CD4-positive, CD25-positive, alpha-beta regulatory T cell (primary cell): ENCODE measurements at regions not wholly inside any gene's neighbourhood (a gene's known extent, or its start where the extent isn't known, plus 50 kb on each side); places are given as distances from the start of the nearest gene placed in this dataset.
"Not testable (repeated sequence)": the region's sequence is repeated elsewhere in the genome, so short reads cannot be mapped to it uniquely, and the experiment has no call there.

Experiments used
- ATAC-seq, 2 donors: fragments of 150-1000 bp; cut with Tn5 transposase; one replicate each; pipeline ENCODE4 v1.10.0; 2021; ENCODE audit warnings: low read depth in 2 of 2, moderate number of reproducible peaks in 2 of 2, moderate library complexity in 1 of 2
- DNase-seq, 3 donors: peaks; one replicate each; pipeline versions ENCODE4 v3.0.0 to v3.0.0-alpha.2; 2012 to 2022; ENCODE audit warnings: mixed read lengths in 1 of 3
- H3K27ac ChIP-seq: one replicate; pipeline ENCODE4 v1.7.0; 2013; ENCODE audit warnings: mild to moderate bottlenecking, low read length; ENCODE audit not compliant: insufficient read depth, poor library complexity, severe bottlenecking
- H3K27me3 ChIP-seq: one replicate; pipeline ENCODE4 v1.7.0; 2013; ENCODE audit warnings: low read length; ENCODE audit not compliant: control insufficient read depth, insufficient read depth
- H3K36me3 ChIP-seq: one replicate; pipeline ENCODE4 v1.7.0; 2013; ENCODE audit warnings: mild to moderate bottlenecking, low read length, moderate library complexity; ENCODE audit not compliant: control insufficient read depth, insufficient read depth
- H3K4me1 ChIP-seq: 2 replicates; pipeline ENCODE4 v1.7.0; 2013; ENCODE audit warnings: mild to moderate bottlenecking, low read length; ENCODE audit not compliant: insufficient read depth, control insufficient read depth, poor library complexity, severe bottlenecking
- H3K4me3 ChIP-seq: one replicate; pipeline ENCODE4 v1.7.0; 2013; ENCODE audit warnings: low read depth, mild to moderate bottlenecking, low read length, moderate library complexity
- H3K9me3 ChIP-seq, 2 experiments: 1 replicate in 1 of 2; 2 replicates in 1 of 2; pipeline ENCODE4 v1.7.0; 2013; ENCODE audit warnings: low read length in 2 of 2, mild to moderate bottlenecking in 1 of 2, moderate library complexity in 1 of 2; ENCODE audit not compliant: control insufficient read depth in 2 of 2
- H3K27ac Mint-ChIP-seq, 3 donors: one replicate each; pipeline ENCODE4 v1.8.0; 2020 to 2022; ENCODE audit warnings: mild to moderate bottlenecking in 3 of 3, mixed read lengths in 3 of 3, moderate library complexity in 2 of 3
- H3K27me3 Mint-ChIP-seq: one replicate; pipeline ENCODE4 v1.8.0; 2022; ENCODE audit warnings: mild to moderate bottlenecking, mixed read lengths
- H3K36me3 Mint-ChIP-seq: one replicate; pipeline ENCODE4 v1.8.0; 2020; ENCODE audit warnings: mixed read lengths
- H3K4me1 Mint-ChIP-seq, 4 donors: one replicate each; pipeline ENCODE4 v1.8.0; 2020 to 2022; ENCODE audit warnings: mixed read lengths in 4 of 4, mild to moderate bottlenecking in 1 of 4
- H3K4me3 Mint-ChIP-seq, 4 donors: one replicate each; pipeline ENCODE4 v1.8.0; 2020 to 2022; ENCODE audit warnings: mild to moderate bottlenecking in 4 of 4, mixed read lengths in 4 of 4, moderate library complexity in 3 of 4
- H3K9me3 Mint-ChIP-seq, 7 donors: one replicate each; pipeline ENCODE4 v1.8.0; 2020 to 2022; ENCODE audit warnings: mixed read lengths in 7 of 7, mild to moderate bottlenecking in 3 of 7, moderate library complexity in 2 of 7

DNA sequence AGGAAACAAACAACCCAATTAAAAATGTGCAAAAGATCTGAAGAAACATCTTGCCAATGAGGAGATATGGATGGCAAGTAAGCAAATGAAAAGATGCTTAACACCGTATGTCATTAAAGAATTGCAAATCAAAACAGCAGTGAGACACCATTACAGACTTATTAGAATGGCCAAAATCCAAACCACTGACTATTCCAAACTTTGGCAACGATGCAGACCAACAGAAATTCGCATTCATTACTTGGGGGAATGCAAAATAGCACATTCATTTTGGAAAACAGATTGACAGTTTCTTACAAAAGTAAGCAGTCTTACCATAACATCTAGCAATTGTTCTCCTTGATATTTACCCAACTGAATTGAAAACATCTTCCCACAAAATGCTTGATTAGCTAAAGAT lies 1118.7 kb downstream of the SUCLG1 start:
- Mint-ChIP-seq H3K4me1 (peaks cover 0 to 3% (median 0%) of the 10 kb centered on the region in 4 donors), H3K27ac (no peak overlapping the region), H3K4me3 (peak overlapping the region in 1 of 4 donors; percentile 32), H3K36me3 (no peaks in the 10 kb centered on the region), H3K27me3 (no peaks in the 10 kb centered on the region), H3K9me3 (peaks cover 0 to 16% (median 5%) of the 10 kb centered on the region in 7 donors)
- H3K36me3 ChIP-seq, result no peaks in the 10 kb centered on the region
- no peaks in the 10 kb centered on the region for H3K4me1 ChIP-seq
- no peaks in the 10 kb centered on the region for H3K27me3 ChIP-seq
- H3K9me3 ChIP-seq, result no peaks in the 10 kb centered on the region
- no peak overlapping the region for H3K4me3 ChIP-seq
- ATAC-seq (no peak), DNase-seq (peak in 2 of 3 donors; percentile 25 to 33)
- H3K27ac ChIP-seq, result no peak overlapping the region

DNA sequence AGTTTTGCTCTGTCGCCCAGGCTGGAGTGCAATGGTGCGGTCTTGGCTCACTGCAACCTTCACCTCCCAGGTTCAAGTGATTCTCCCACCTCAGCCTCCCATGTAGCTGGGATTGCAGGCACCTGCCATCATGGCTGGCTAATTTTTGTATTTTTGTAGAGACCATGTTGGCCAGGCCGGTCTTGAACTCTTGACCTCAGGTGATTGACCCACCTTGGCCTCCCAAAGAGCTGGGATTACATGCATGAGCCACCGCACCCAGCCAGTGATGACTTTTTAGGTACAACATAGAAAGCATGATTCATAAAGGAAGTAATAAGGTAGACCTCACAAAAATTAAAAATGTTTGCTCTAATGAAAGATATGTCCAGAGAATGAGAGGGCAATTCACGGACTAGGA lies 1119.1 kb downstream of the SUCLG1 start:
- not testable (repeated sequence) for H3K36me3 Mint-ChIP-seq, H3K9me3 ChIP-seq, H3K27me3 ChIP-seq, H3K27ac Mint-ChIP-seq, H3K36me3 ChIP-seq, H3K4me1 Mint-ChIP-seq, H3K27ac ChIP-seq, H3K4me1 ChIP-seq, H3K27me3 Mint-ChIP-seq, DNase-seq, H3K4me3 ChIP-seq, ATAC-seq
- Mint-ChIP-seq H3K4me3 (peak overlapping the region in 1 of 4 donors; percentile 32), H3K9me3 (peaks cover 0 to 12% (median 5%) of the 10 kb centered on the region in 7 donors)

DNA sequence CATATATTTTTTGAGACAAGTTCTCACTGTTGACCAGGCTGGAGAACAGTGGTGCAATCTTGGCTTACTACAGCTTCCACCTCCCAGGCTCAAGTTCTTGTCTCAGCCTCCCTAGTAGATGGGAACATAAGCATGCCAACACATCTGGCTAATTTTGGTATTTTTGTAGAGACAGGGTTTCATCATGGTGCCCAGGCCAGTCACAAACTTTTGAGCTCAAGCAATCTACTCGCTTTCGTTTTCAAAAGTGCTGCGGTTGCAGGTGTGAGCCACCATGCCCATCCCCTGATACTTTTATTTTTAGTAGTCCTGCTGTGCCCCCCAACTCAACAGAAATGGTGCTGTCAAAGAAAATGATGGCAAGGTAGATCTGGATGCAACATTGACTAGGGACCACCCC lies 1127.3 kb downstream of the SUCLG1 start:
- DNase-seq (no peak), ATAC-seq (no peak)
- Mint-ChIP-seq H3K27ac (no peak overlapping the region), H3K27me3 (no peaks in the 10 kb centered on the region), H3K9me3 (peaks cover 0 to 13% (median 5%) of the 10 kb centered on the region in 7 donors), H3K4me1 (no peaks in the 10 kb centered on the region), H3K4me3 (no peak overlapping the region), H3K36me3 (no peaks in the 10 kb centered on the region)
- H3K4me1 ChIP-seq, result no peaks in the 10 kb centered on the region
- H3K27me3 ChIP-seq, result no peaks in the 10 kb centered on the region
- H3K4me3 ChIP-seq, result no peak overlapping the region
- no peak overlapping the region for H3K27ac ChIP-seq
- no peaks in the 10 kb centered on the region for H3K9me3 ChIP-seq
- H3K36me3 ChIP-seq, result no peaks in the 10 kb centered on the region

DNA sequence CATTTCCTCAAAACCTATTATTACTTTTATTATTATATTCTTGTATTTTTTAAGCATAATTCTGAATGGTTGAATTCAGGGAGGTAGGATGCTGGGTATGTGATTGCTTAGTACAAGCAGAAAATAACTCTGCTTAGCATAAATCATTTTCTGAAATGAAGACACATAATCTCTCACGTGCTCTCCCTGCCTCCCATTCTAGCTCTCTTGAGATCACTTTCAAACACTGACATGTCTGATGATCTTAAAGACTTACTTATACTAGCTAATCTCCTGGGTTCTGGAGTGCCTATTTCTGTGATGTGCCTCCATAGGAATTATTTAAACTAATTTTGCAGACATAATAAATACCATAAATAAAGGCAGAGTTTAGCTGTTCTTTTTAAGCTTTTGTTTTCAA lies 1136.0 kb downstream of the SUCLG1 start:
- DNase-seq (no peak), ATAC-seq (no peak)
- H3K4me3 ChIP-seq, result no peak overlapping the region
- no peaks in the 10 kb centered on the region for H3K27me3 ChIP-seq
- Mint-ChIP-seq H3K27me3 (no peaks in the 10 kb centered on the region), H3K4me3 (no peak overlapping the region), H3K9me3 (peaks cover 0 to 9% (median 1%) of the 10 kb centered on the region in 7 donors), H3K36me3 (no peaks in the 10 kb centered on the region), H3K27ac (no peak overlapping the region), H3K4me1 (no peaks in the 10 kb centered on the region)
- H3K4me1 ChIP-seq, result no peaks in the 10 kb centered on the region
- no peaks in the 10 kb centered on the region for H3K9me3 ChIP-seq
- H3K36me3 ChIP-seq, result no peaks in the 10 kb centered on the region
- H3K27ac ChIP-seq, result no peak overlapping the region

DNA sequence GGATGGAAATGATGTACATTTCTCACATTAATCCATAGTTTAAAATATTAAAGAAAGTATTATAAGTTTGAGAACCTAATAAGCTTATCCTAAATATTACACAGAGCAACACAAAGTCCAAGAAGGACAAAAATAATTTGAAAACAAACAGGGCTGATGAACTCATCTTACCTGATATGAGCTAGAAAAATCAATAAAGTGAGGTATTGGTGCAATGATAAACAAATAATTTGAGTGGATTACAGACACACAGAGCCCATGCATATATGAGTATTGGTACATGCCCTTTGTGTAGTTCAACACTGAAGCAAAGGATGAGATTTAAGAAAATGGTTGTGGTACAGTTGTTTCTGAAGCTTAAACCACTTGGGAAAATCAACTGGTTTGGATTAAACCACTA lies 1139.0 kb downstream of the SUCLG1 start:
- H3K9me3 ChIP-seq, result no peaks in the 10 kb centered on the region
- Mint-ChIP-seq H3K9me3 (peaks cover 0 to 12% (median 4%) of the 10 kb centered on the region in 7 donors), H3K27ac (no peak overlapping the region), H3K4me3 (no peak overlapping the region), H3K27me3 (no peaks in the 10 kb centered on the region), H3K36me3 (no peaks in the 10 kb centered on the region), H3K4me1 (no peaks in the 10 kb centered on the region)
- no peaks in the 10 kb centered on the region for H3K27me3 ChIP-seq
- H3K4me3 ChIP-seq, result no peak overlapping the region
- no peak overlapping the region for H3K27ac ChIP-seq
- H3K36me3 ChIP-seq, result no peaks in the 10 kb centered on the region
- no peaks in the 10 kb centered on the region for H3K4me1 ChIP-seq
- DNase-seq (no peak), ATAC-seq (no peak)

DNA sequence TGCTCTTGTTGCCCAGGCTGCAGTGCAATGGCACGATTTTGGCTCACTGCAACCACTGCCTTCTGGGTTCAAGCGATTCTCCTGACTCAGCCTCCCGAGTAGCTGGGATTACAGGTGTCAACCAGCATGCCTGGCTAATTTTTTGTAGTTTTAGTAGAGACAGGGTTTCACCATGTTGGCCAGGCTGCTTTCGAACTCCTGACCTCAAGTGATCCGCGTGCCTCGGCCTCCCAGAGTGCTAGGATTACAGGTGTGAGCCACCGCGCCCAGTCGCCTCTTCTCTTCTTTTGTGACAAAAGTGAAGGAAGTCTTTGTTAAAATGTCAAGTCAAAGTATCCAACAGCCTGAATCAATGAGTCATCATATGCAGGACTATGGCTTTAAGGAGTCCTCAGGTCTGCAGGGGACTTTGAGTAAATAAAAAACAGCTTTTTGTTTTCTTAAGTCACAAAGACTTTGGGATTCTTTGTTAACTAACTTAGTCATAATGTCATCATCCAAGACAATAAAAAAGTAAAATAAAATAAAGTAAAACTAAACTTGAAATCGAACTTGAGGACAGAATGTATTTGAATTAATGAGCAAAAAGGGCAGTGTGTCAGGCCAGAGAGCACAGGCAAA lies 1153.2 kb downstream of the SUCLG1 start:
- Histone ChIP-seq H3K27ac (no peak overlapping the region), H3K36me3 (no peaks in the 10 kb centered on the region), H3K4me3 (no peak overlapping the region), H3K27me3 (no peaks in the 10 kb centered on the region), H3K4me1 (no peaks in the 10 kb centered on the region), H3K9me3 (no peaks in the 10 kb centered on the region)
- Mint-ChIP-seq H3K4me3 (no peak overlapping the region), H3K4me1 (no peaks in the 10 kb centered on the region), H3K27me3 (no peaks in the 10 kb centered on the region), H3K36me3 (no peaks in the 10 kb centered on the region), H3K9me3 (peaks cover 0 to 9% (median 2%) of the 10 kb centered on the region in 7 donors), H3K27ac (no peak overlapping the region)
- no peak for ATAC-seq
- no peak for DNase-seq

DNA sequence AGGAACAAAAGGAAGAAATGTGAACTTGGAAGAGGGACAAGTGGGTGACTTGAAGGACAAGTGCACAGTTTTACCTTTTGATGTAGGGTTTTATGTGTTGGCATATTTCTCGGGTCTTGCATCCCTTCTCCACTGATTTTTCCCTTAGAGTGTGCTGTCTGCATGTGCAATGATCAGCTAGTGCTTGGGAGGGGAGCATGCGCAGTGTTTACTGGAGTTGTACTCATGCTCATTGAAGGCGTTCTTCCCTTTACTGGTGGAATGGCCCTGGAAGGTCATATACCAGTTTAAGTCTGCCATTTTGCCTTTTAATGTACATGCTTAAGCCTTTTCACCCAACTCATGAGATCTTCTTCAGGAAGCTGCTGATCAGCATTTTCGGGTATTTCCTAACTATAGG lies 1168.0 kb downstream of the SUCLG1 start:
- no peak overlapping the region for H3K27ac ChIP-seq
- no peaks in the 10 kb centered on the region for H3K9me3 ChIP-seq
- H3K4me3 ChIP-seq, result no peak overlapping the region
- H3K36me3 ChIP-seq, result no peaks in the 10 kb centered on the region
- Mint-ChIP-seq H3K36me3 (no peaks in the 10 kb centered on the region), H3K4me3 (no peak overlapping the region), H3K9me3 (peaks cover 0 to 21% (median 3%) of the 10 kb centered on the region in 7 donors), H3K27ac (no peak overlapping the region), H3K27me3 (no peaks in the 10 kb centered on the region), H3K4me1 (no peaks in the 10 kb centered on the region)
- ATAC-seq (no peak), DNase-seq (no peak)
- H3K4me1 ChIP-seq, result no peaks in the 10 kb centered on the region
- no peaks in the 10 kb centered on the region for H3K27me3 ChIP-seq

DNA sequence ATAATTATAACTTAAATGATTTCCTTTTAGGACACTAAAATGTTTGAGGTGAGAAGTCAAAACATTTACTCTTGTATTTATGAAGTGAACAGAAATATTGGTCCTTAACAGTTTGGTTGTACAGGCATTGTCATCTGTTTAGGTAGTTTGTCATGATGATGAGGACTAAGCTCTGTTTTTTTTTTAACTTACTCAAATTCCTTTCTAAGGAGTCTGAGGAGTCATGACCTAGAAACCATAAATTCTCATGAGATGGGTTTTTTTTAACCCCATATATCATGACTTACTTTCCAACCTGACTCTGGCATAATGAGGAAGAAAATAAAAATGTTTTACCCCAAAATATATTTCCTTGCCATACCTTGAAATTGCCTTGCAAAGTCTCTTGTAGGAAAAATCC lies 1176.2 kb downstream of the SUCLG1 start:
- no peaks in the 10 kb centered on the region for H3K9me3 ChIP-seq
- H3K4me1 ChIP-seq, result no peaks in the 10 kb centered on the region
- Mint-ChIP-seq H3K36me3 (no peaks in the 10 kb centered on the region), H3K4me1 (no peaks in the 10 kb centered on the region), H3K4me3 (no peak overlapping the region), H3K27me3 (no peaks in the 10 kb centered on the region), H3K9me3 (peaks cover 0 to 8% (median 5%) of the 10 kb centered on the region in 7 donors), H3K27ac (no peak overlapping the region)
- DNase-seq (no peak), ATAC-seq (no peak)
- no peak overlapping the region for H3K4me3 ChIP-seq
- H3K27me3 ChIP-seq, result no peaks in the 10 kb centered on the region
- no peak overlapping the region for H3K27ac ChIP-seq
- no peaks in the 10 kb centered on the region for H3K36me3 ChIP-seq
